IMR-90 (cell line): ENCODE measurements at regions not wholly inside any gene's neighbourhood (a gene's known extent, or its start where the extent isn't known, plus 50 kb on each side); places are given as distances from the start of the nearest gene placed in this dataset.

Source experiments
- ATAC-seq: fragments of 200-7000 bp; cut with Tn5 transposase; 2 replicates; pipeline ENCODE4 v1.9.1; 2020; ENCODE audit warnings: low read depth, mild to moderate bottlenecking, moderate library complexity
- BruUV-seq: library from RNA; stranded (reverse); fragments of 400-500 nt; replicated peaks from 2 replicates; lab custom pipeline; 2021; lab: Mats Ljungman, UMichigan
- CTCF ChIA-PET: fragments of 300-600 bp; formaldehyde crosslinking; extraction: SDS; loops from one replicate; lab custom pipeline; 2021; ENCODE audit warnings: antibody characterized with exemption; lab: Yijun Ruan, JAX
- POLR2A ChIA-PET: fragments of 300-600 bp; sonication (Branson Sonifier 250); formaldehyde crosslinking; loops from one replicate; lab custom pipeline; 2022; ENCODE audit warnings: antibody characterized with exemption; ENCODE audit not compliant: unreplicated experiment; lab: Charles Lee
- DNase-seq: peaks from one replicate; pipeline ENCODE4 v3.0.0; 2013
- H2AFZ ChIP-seq: replicated peaks from 2 replicates; pipeline ENCODE3; 2013; ENCODE audit warnings: low read length, mild to moderate bottlenecking; ENCODE audit not compliant: poor library complexity
- H2AK5ac ChIP-seq: 2 replicates; pipeline ENCODE4 v1.6.1; 2013; ENCODE audit warnings: low read depth, low read length, inconsistent platforms
- H2AK9ac ChIP-seq: replicated peaks from 2 replicates; pipeline ENCODE3; 2013; ENCODE audit warnings: mild to moderate bottlenecking, low read depth, low read length, moderate library complexity; ENCODE audit not compliant: poor library complexity
- H2BK120ac ChIP-seq: 2 replicates; pipeline ENCODE4 v1.6.1; 2013; ENCODE audit warnings: low read depth, low read length, inconsistent platforms
- H2BK15ac ChIP-seq: 3 replicates; pipeline ENCODE4 v1.6.1; 2013; ENCODE audit warnings: low read depth, low read length, inconsistent platforms
- H2BK20ac ChIP-seq: 2 replicates; pipeline ENCODE4 v1.6.1; 2013; ENCODE audit warnings: low read depth, mild to moderate bottlenecking, inconsistent platforms, low read length, moderate library complexity
- H2BK5ac ChIP-seq: 2 replicates; pipeline ENCODE4 v1.6.1; 2013; ENCODE audit warnings: mild to moderate bottlenecking, low read depth, low read length, inconsistent platforms; ENCODE audit not compliant: poor library complexity, severe bottlenecking
- H3K14ac ChIP-seq: replicated peaks from 2 replicates; pipeline ENCODE4 v1.6.1; 2013; ENCODE audit warnings: low read depth, low read length, inconsistent platforms
- H3K18ac ChIP-seq: 2 replicates; pipeline ENCODE4 v1.6.1; 2013; ENCODE audit warnings: low read depth, low read length, control low read depth
- H3K23ac ChIP-seq: 2 replicates; pipeline ENCODE4 v1.6.1; 2013; ENCODE audit warnings: low read depth, low read length, inconsistent platforms
- H3K27ac ChIP-seq: 2 replicates; pipeline ENCODE4 v1.5.1; 2013; ENCODE audit warnings: mild to moderate bottlenecking, control low read depth, low read length; ENCODE audit not compliant: insufficient read depth
- H3K27me3 ChIP-seq: 2 replicates; pipeline ENCODE4 v1.6.1; 2013; ENCODE audit warnings: low read length; ENCODE audit not compliant: control insufficient read depth, insufficient read depth
- H3K36me3 ChIP-seq: 2 replicates; pipeline ENCODE4 v1.6.1; 2013; ENCODE audit warnings: low read length, mixed read lengths; ENCODE audit not compliant: control insufficient read depth, insufficient read depth
- H3K4ac ChIP-seq: 2 replicates; pipeline ENCODE4 v1.6.1; 2013; ENCODE audit warnings: low read depth, low read length, inconsistent platforms
- H3K4me1 ChIP-seq: 2 replicates; pipeline ENCODE4 v1.6.1; 2013; ENCODE audit warnings: low read length, mixed read lengths; ENCODE audit not compliant: control insufficient read depth, insufficient read depth
- H3K4me2 ChIP-seq: 2 replicates; pipeline ENCODE4 v1.6.1; 2013; ENCODE audit warnings: low read depth, mild to moderate bottlenecking, control low read depth, low read length, moderate library complexity
- H3K4me3 ChIP-seq: 2 replicates; pipeline ENCODE4 v1.5.1; 2013; ENCODE audit warnings: low read depth, mild to moderate bottlenecking, control low read depth, low read length, moderate library complexity; ENCODE audit not compliant: insufficient read depth
- H3K56ac ChIP-seq: 2 replicates; pipeline ENCODE4 v1.6.1; 2013; ENCODE audit warnings: low read length, inconsistent platforms; ENCODE audit not compliant: insufficient read depth; ENCODE audit errors: extremely low read depth
- H3K79me1 ChIP-seq, 2 experiments: 2 replicates each; pipeline ENCODE4 v1.6.1; 2013; ENCODE audit warnings: low read length in 2 of 2, inconsistent platforms in 1 of 2, low read depth in 1 of 2
- H3K9ac ChIP-seq: 2 replicates; pipeline ENCODE4 v1.6.1; 2013; ENCODE audit warnings: low read depth, low read length, control low read depth
- H3K9me1 ChIP-seq: 2 replicates; pipeline ENCODE4 v1.6.1; 2013; ENCODE audit warnings: low read length, inconsistent platforms; ENCODE audit not compliant: insufficient read depth
- H3K9me3 ChIP-seq: 2 replicates; pipeline ENCODE4 v1.6.1; 2013; ENCODE audit warnings: low read length; ENCODE audit not compliant: control insufficient read depth, insufficient read depth
- H4K20me1 ChIP-seq: 2 replicates; pipeline ENCODE4 v1.6.1; 2013; ENCODE audit warnings: low read length, inconsistent platforms; ENCODE audit not compliant: insufficient read depth
- H4K5ac ChIP-seq: 2 replicates; pipeline ENCODE4 v1.6.1; 2013; ENCODE audit warnings: mild to moderate bottlenecking, low read depth, low read length, control low read depth
- H4K8ac ChIP-seq, 2 experiments: 2 replicates each; pipeline ENCODE4 v1.6.1; 2013; ENCODE audit warnings: low read depth in 2 of 2, low read length in 2 of 2, control low read depth in 1 of 2, inconsistent platforms in 1 of 2
- H4K91ac ChIP-seq: 2 replicates; pipeline ENCODE4 v1.6.1; 2013; ENCODE audit warnings: low read depth, low read length, inconsistent platforms; ENCODE audit not compliant: insufficient read depth
- BHLHE40 ChIP-seq: fragments of 150-350 bp; IDR thresholded peaks from 2 replicates; pipeline ENCODE4 v1.6.1; 2016; ENCODE audit warnings: mild to moderate bottlenecking, low read depth, low read length
- CEBPB ChIP-seq: IDR thresholded peaks from 2 replicates; pipeline ENCODE4 v1.6.1; 2012; ENCODE audit warnings: low read depth, low read length, improper control_type of control experiment
- CHD1 ChIP-seq: IDR thresholded peaks from 2 replicates; pipeline ENCODE4 v1.6.1; 2012; ENCODE audit warnings: low read depth, low read length, improper control_type of control experiment
- ELK1 ChIP-seq: fragments of 150-350 bp; IDR thresholded peaks from 2 replicates; pipeline ENCODE4 v1.6.1; 2016; ENCODE audit warnings: low read depth, mild to moderate bottlenecking, low read length, moderate library complexity, borderline replicate concordance
- FOS ChIP-seq: fragments of 150-350 bp; IDR thresholded peaks from 2 replicates; pipeline ENCODE4 v1.6.1; 2016; ENCODE audit warnings: low read depth, low read length
- MAFK ChIP-seq: IDR thresholded peaks from 2 replicates; pipeline ENCODE4 v1.6.1; 2012; ENCODE audit warnings: low read depth, low read length, improper control_type of control experiment
- MAZ ChIP-seq: IDR thresholded peaks from 2 replicates; pipeline ENCODE4 v1.6.1; 2012; ENCODE audit warnings: low read depth, mild to moderate bottlenecking, low read length, improper control_type of control experiment, moderate library complexity, borderline replicate concordance
- MXI1 ChIP-seq: IDR thresholded peaks from 2 replicates; pipeline ENCODE4 v1.6.1; 2012; ENCODE audit warnings: low read depth, mild to moderate bottlenecking, low read length, moderate library complexity, borderline replicate concordance
- NFE2L2 ChIP-seq: fragments of 150-350 bp; IDR thresholded peaks from 2 replicates; pipeline ENCODE4 v1.6.1; 2016; ENCODE audit warnings: low read depth, mild to moderate bottlenecking, low read length
- POLR2A ChIP-seq: IDR thresholded peaks from 2 replicates; pipeline ENCODE4 v1.6.1; 2012; ENCODE audit warnings: mild to moderate bottlenecking, low read depth, low read length
- RAD21 ChIP-seq: IDR thresholded peaks from 2 replicates; pipeline ENCODE4 v1.6.1; 2012; ENCODE audit warnings: low read length, improper control_type of control experiment
- RCOR1 ChIP-seq: IDR thresholded peaks from 2 replicates; pipeline ENCODE4 v1.6.1; 2012; ENCODE audit warnings: mild to moderate bottlenecking, low read length, improper control_type of control experiment; ENCODE audit not compliant: insufficient replicate concordance
- RFX5 ChIP-seq: IDR thresholded peaks from 2 replicates; pipeline ENCODE4 v1.8.0; 2012; ENCODE audit warnings: low read depth, mild to moderate bottlenecking, low read length, moderate library complexity
- SMC3 ChIP-seq: fragments of 150-350 bp; IDR thresholded peaks from 2 replicates; pipeline ENCODE4 v1.6.1; 2016; ENCODE audit warnings: low read depth, mild to moderate bottlenecking, antibody characterized with exemption, low read length, moderate library complexity
- USF2 ChIP-seq: fragments of 150-350 bp; IDR thresholded peaks from 2 replicates; pipeline ENCODE4 v1.6.1; 2017; ENCODE audit warnings: mild to moderate bottlenecking, antibody characterized with exemption, low read length, low read depth
- WGBS, 2 experiments: methylation state at CpG; one replicate each; pipeline versions ENCODE4 v1.1.5 to v1.1.7; 2013; ENCODE audit warnings: missing lambda C conversion rate in 2 of 2; ENCODE audit not compliant: insufficient read length in 1 of 2; ENCODE audit errors: extremely low coverage in 2 of 2; 5-methylcytosine and 5-hydroxymethylcytosine counted together
- dilution Hi-C: fragments of 300-500 bp; cut with HindIII; formaldehyde crosslinking; loops from one replicate; pipeline ENCODE4 v1.14.3; 2018; ENCODE audit warnings: low sequenced_read_pairs; ENCODE audit not compliant: unreplicated experiment
- in situ Hi-C: fragments of 300-500 bp; cut with MboI; formaldehyde crosslinking; loops from 3 replicates; pipeline ENCODE4 v1.14.3; 2019; ENCODE audit warnings: low sequenced_read_pairs, inconsistent platforms, mixed read lengths
- intact Hi-C: fragments of 100-400 bp; cut with micrococcal nuclease; formaldehyde crosslinking; loops from 2 replicates; pipeline ENCODE4 v1.10.0; 2022

DNA sequence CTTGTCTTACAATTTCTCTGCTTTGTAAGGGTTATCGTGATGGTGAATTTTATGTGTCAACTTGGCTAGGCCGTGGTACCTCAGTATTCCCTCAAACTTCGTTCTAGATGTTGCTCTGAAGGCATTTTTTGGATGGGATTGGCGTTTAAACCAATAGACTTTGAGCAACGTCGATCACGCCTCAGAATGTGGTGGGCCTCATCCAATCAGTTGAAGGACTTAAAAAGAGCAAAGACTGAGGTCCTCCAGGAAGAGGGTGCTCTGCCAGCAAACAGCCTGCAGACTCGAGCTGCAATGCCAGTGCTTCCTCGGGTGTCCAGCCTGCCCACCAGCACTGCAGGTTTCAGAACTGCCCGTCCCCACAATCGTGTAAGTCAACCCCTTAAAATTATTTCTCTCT, 145.8 kb upstream of the SALL3 start:
- no peak overlapping the region for H2BK15ac ChIP-seq
- no peaks in the 10 kb centered on the region for H4K20me1 ChIP-seq
- H3K9me3 ChIP-seq, result peaks cover 35% of the 10 kb centered on the region
- no peaks in the 10 kb centered on the region for H3K9me1 ChIP-seq
- no peak overlapping the region for H2AFZ ChIP-seq
- H3K4ac ChIP-seq, result no peak overlapping the region
- no peak overlapping the region for H3K23ac ChIP-seq
- in situ Hi-C loops, result no loop called here
- POLR2A ChIA-PET, result no interaction called here
- H2BK120ac ChIP-seq, result no peak overlapping the region
- CTCF ChIA-PET, result no interaction called here
- dilution Hi-C loops, result no loop called here
- H3K18ac ChIP-seq, result no peak overlapping the region
- no peak overlapping the region for H3K4me3 ChIP-seq
- TF ChIP-seq BHLHE40, result no peak
- no peak for TF ChIP-seq NFE2L2
- no peak for TF ChIP-seq POLR2A
- TF ChIP-seq MAZ, result no peak
- no peak for TF ChIP-seq CEBPB
- TF ChIP-seq FOS, result no peak
- no peak for TF ChIP-seq CHD1
- no peak for TF ChIP-seq USF2
- TF ChIP-seq SMC3, result no peak
- no peak for TF ChIP-seq MXI1
- no peak for TF ChIP-seq ELK1
- no peak for TF ChIP-seq MAFK
- TF ChIP-seq RAD21, result no peak
- no peak for TF ChIP-seq RFX5
- no peak for TF ChIP-seq RCOR1
- no peaks in the 10 kb centered on the region for H3K36me3 ChIP-seq
- no peak overlapping the region for H2BK5ac ChIP-seq
- H4K8ac ChIP-seq, result no peak overlapping the region
- no peak for ATAC-seq
- H3K27me3 ChIP-seq, result no peaks in the 10 kb centered on the region
- intact Hi-C loops, result no loop called here
- H3K79me1 ChIP-seq, result no peaks in the 10 kb centered on the region
- H2AK9ac ChIP-seq, result no peak overlapping the region
- 53% methylated on average over 8 of the region's 11 CpGs; no CpG with 5 or more reads in 1 of the 2 experiments for WGBS, 2 experiments
- H3K14ac ChIP-seq, result no peak overlapping the region
- no peak for DNase-seq
- no peak overlapping the region for H2AK5ac ChIP-seq
- no peak overlapping the region for H4K91ac ChIP-seq
- no peak overlapping the region for H3K4me2 ChIP-seq
- no peak overlapping the region for H4K5ac ChIP-seq
- no peak overlapping the region for H3K9ac ChIP-seq
- BruUV-seq, result no TSS peak
- H3K27ac ChIP-seq, result no peak overlapping the region
- H2BK20ac ChIP-seq, result no peak overlapping the region
- H3K56ac ChIP-seq, result no peak overlapping the region
- no peaks in the 10 kb centered on the region for H3K4me1 ChIP-seq
